ENCODE measurements at regions not wholly inside any gene's neighbourhood (a gene's known extent, or its start where the extent isn't known, plus 50 kb on each side); places are given as distances from the start of the nearest gene placed in this dataset.

DNA sequence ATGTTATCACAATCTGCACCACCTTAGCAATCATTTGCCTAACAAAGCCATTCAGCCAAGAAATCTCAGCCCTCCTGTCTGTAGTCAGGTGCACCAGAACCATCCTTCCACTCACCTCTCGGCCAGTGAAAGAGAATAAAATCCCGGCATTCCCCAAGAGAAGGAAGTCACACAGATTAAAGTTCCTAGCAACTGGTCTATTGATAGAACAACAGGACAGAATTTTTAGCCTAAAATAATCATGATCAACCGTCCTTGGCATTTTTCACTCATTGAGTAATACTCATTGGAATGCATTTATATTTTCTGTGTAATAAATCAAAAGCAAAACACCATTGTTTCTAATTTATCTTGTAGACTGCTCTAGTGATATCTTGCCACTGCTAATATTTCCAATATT lies 85.7 kb upstream of the CDH4 start:
- H3K27ac ChIP-seq (ENCODE audit: low read depth, low read length, poor library complexity, severe bottlenecking), result no peak overlapping the region
- H3K36me3 ChIP-seq (ENCODE audit: insufficient read depth, low read length), result no peaks in the 10 kb centered on the region
- CTCF ChIA-PET (ENCODE audit: unreplicated experiment), result no interaction called here
- H3K4me3 ChIP-seq (ENCODE audit: low read depth, low read length, poor library complexity, severe bottlenecking), result no peak overlapping the region
- POLR2A ChIA-PET, result no interaction called here
- H3K4me1 ChIP-seq (ENCODE audit: insufficient read depth, low read length, poor library complexity, severe bottlenecking), result no peaks in the 10 kb centered on the region
- H3K9me3 ChIP-seq (ENCODE audit: low read length), result no peaks in the 10 kb centered on the region
- TF ChIP-seq EZH2phosphoT487 (IDR thresholded peaks at IDR 0.05; ENCODE audit: borderline replicate concordance, low read depth, low read length), result no peak
- TF ChIP-seq, protein P1, sequence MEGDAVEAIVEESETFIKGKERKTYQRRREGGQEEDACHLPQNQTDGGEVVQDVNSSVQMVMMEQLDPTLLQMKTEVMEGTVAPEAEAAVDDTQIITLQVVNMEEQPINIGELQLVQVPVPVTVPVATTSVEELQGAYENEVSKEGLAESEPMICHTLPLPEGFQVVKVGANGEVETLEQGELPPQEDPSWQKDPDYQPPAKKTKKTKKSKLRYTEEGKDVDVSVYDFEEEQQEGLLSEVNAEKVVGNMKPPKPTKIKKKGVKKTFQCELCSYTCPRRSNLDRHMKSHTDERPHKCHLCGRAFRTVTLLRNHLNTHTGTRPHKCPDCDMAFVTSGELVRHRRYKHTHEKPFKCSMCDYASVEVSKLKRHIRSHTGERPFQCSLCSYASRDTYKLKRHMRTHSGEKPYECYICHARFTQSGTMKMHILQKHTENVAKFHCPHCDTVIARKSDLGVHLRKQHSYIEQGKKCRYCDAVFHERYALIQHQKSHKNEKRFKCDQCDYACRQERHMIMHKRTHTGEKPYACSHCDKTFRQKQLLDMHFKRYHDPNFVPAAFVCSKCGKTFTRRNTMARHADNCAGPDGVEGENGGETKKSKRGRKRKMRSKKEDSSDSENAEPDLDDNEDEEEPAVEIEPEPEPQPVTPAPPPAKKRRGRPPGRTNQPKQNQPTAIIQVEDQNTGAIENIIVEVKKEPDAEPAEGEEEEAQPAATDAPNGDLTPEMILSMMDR (conservative IDR thresholded peaks at IDR 0.05; ENCODE audit: low read length), result no peak
- H2AFZ ChIP-seq (ENCODE audit: low read length), result no peak overlapping the region
- H3K9me2 ChIP-seq (ENCODE audit: insufficient read depth, low read length), result no peaks in the 10 kb centered on the region
- BruUV-seq (replicated peaks), result no TSS peak
- no peak overlapping the region for H3K4me2 ChIP-seq (ENCODE audit: low read length)
- intact Hi-C loops (cut with micrococcal nuclease; ENCODE audit: unreplicated experiment), result no loop called here
- no peaks in the 10 kb centered on the region for H4K20me1 ChIP-seq (ENCODE audit: insufficient read depth, low read length)
- no peak for DNase-seq (ENCODE audit: low spot score)
- no peaks in the 10 kb centered on the region for H3K79me2 ChIP-seq (ENCODE audit: insufficient read depth, low read depth, low read length)

DNA sequence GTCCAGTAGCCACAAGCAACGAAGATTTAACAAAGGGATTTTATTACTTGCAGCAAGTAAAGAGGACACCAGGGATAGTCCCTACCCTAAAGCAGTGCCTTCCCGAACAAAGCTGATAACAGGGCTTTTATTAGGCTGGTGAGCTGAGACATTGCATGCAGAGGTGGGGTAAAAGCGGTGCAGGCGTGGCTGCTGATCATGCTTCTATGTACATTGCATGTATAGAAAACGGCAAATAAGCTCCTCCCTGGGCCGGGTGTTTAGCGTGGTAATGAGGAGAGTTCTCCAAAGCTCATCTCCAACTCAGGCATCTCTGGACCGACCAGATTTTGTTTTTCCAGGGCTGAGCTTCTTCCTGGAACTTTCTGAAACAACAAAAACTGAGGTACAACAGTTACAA lies 83.5 kb upstream of the CDH4 start:
- no peaks in the 10 kb centered on the region for H3K4me1 ChIP-seq (ENCODE audit: insufficient read depth, low read length, poor library complexity, severe bottlenecking)
- no peaks in the 10 kb centered on the region for H3K9me3 ChIP-seq (ENCODE audit: low read length)
- no TSS peak for BruUV-seq (replicated peaks)
- no peak overlapping the region for H3K4me3 ChIP-seq (ENCODE audit: low read depth, low read length, poor library complexity, severe bottlenecking)
- H3K4me2 ChIP-seq (ENCODE audit: low read length), result no peak overlapping the region
- no peaks in the 10 kb centered on the region for H3K79me2 ChIP-seq (ENCODE audit: insufficient read depth, low read depth, low read length)
- no peak for DNase-seq (ENCODE audit: low spot score)
- ChIA-PET POLR2A (no interaction called here), CTCF (ENCODE audit: unreplicated experiment) (no interaction called here)
- intact Hi-C loops (cut with micrococcal nuclease; ENCODE audit: unreplicated experiment), result no loop called here
- no peak overlapping the region for H2AFZ ChIP-seq (ENCODE audit: low read length)
- no peaks in the 10 kb centered on the region for H3K9me2 ChIP-seq (ENCODE audit: insufficient read depth, low read length)
- no peak overlapping the region for H3K27ac ChIP-seq (ENCODE audit: low read depth, low read length, poor library complexity, severe bottlenecking)
- no peaks in the 10 kb centered on the region for H4K20me1 ChIP-seq (ENCODE audit: insufficient read depth, low read length)
- H3K36me3 ChIP-seq (ENCODE audit: insufficient read depth, low read length), result no peaks in the 10 kb centered on the region
- TF ChIP-seq, protein P1 (conservative IDR thresholded peaks at IDR 0.05; ENCODE audit: low read length), result no peak
- no peak for TF ChIP-seq EZH2phosphoT487 (IDR thresholded peaks at IDR 0.05; ENCODE audit: borderline replicate concordance, low read depth, low read length)

DNA sequence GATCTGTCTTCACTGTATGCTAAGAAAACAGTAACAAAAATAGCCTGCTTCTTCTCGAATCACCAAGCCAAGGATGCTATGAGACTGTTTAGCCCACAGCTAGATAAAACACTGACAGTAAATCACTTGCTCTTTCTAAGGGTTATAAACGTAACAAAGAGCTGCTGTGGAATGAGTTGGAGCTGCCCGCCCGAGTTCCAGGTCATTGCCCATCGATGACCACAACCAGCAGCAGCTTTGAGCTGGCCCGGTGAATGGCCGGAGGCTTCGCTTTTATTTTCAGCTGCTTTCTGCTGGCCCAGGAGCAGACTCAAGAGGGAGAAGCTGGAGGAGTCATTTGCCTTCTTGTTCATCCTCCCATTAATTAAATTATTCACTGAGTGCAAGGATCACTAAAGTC lies 82.2 kb upstream of the CDH4 start:
- no peak overlapping the region for H2AFZ ChIP-seq (ENCODE audit: low read length)
- no peak for TF ChIP-seq EZH2phosphoT487 (IDR thresholded peaks at IDR 0.05; ENCODE audit: borderline replicate concordance, low read depth, low read length)
- TF ChIP-seq, protein P1 (conservative IDR thresholded peaks at IDR 0.05; ENCODE audit: low read length), result no peak
- no peaks in the 10 kb centered on the region for H4K20me1 ChIP-seq (ENCODE audit: insufficient read depth, low read length)
- ChIA-PET POLR2A (interaction anchor here (0.6 kb wide), 1 partner anchor 218 kb away, joined by 6 read pairs; no protein-coding TSS in a partner anchor), CTCF (ENCODE audit: unreplicated experiment) (no interaction called here)
- BruUV-seq (replicated peaks), result no TSS peak
- no peaks in the 10 kb centered on the region for H3K9me2 ChIP-seq (ENCODE audit: insufficient read depth, low read length)
- no peaks in the 10 kb centered on the region for H3K79me2 ChIP-seq (ENCODE audit: insufficient read depth, low read depth, low read length)
- DNase-seq (ENCODE audit: low spot score), result no peak
- no peak overlapping the region for H3K4me2 ChIP-seq (ENCODE audit: low read length)
- H3K27ac ChIP-seq (ENCODE audit: low read depth, low read length, poor library complexity, severe bottlenecking), result no peak overlapping the region
- H3K36me3 ChIP-seq (ENCODE audit: insufficient read depth, low read length), result no peaks in the 10 kb centered on the region
- intact Hi-C loops (cut with micrococcal nuclease; ENCODE audit: unreplicated experiment), result no loop called here
- no peaks in the 10 kb centered on the region for H3K9me3 ChIP-seq (ENCODE audit: low read length)
- no peak overlapping the region for H3K4me3 ChIP-seq (ENCODE audit: low read depth, low read length, poor library complexity, severe bottlenecking)
- no peaks in the 10 kb centered on the region for H3K4me1 ChIP-seq (ENCODE audit: insufficient read depth, low read length, poor library complexity, severe bottlenecking)

All from OCI-LY7 (cell line).